ENCODE measurements at regions not wholly inside any gene's neighbourhood (a gene's known extent, or its start where the extent isn't known, plus 50 kb on each side); places are given as distances from the start of the nearest gene placed in this dataset.

- Histone ChIP-seq H3K79me1 (ENCODE audit: low read depth in 1 of 2, low read length in 2 of 2) (no peaks in the 10 kb centered on the region), H3K9me1 (ENCODE audit: insufficient read depth, low read length) (no peaks in the 10 kb centered on the region), H3K14ac (replicated peaks; ENCODE audit: low read depth, low read length) (no peak overlapping the region), H4K5ac (ENCODE audit: low read depth, low read length) (no peak overlapping the region), H2AK5ac (ENCODE audit: low read depth, low read length) (no peak overlapping the region), H3K27ac (ENCODE audit: insufficient read depth, low read length) (no peak overlapping the region), H2AFZ (replicated peaks; ENCODE audit: low read length, poor library complexity) (no peak overlapping the region), H3K4me1 (ENCODE audit: control insufficient read depth, insufficient read depth, low read length) (no peaks in the 10 kb centered on the region), H2BK20ac (ENCODE audit: low read depth, low read length) (no peak overlapping the region), H3K4me2 (ENCODE audit: low read depth, low read length) (no peak overlapping the region), H2BK120ac (ENCODE audit: low read depth, low read length) (no peak overlapping the region), H3K4me3 (ENCODE audit: insufficient read depth, low read depth, low read length) (no peak overlapping the region), H4K8ac (ENCODE audit: low read depth in 2 of 2, low read length in 2 of 2) (no peak overlapping the region), H3K9ac (ENCODE audit: low read depth, low read length) (no peak overlapping the region), H3K23ac (ENCODE audit: low read depth, low read length) (no peak overlapping the region), H4K20me1 (ENCODE audit: insufficient read depth, low read length) (no peaks in the 10 kb centered on the region), H3K4ac (ENCODE audit: low read depth, low read length) (no peak overlapping the region), H3K56ac (ENCODE audit: extremely low read depth, insufficient read depth, low read length) (no peak overlapping the region), H2AK9ac (replicated peaks; ENCODE audit: low read depth, low read length, poor library complexity) (no peak overlapping the region), H3K36me3 (ENCODE audit: control insufficient read depth, insufficient read depth, low read length) (no peaks in the 10 kb centered on the region), H3K9me3 (ENCODE audit: control insufficient read depth, insufficient read depth, low read length) (no peaks in the 10 kb centered on the region), H4K91ac (ENCODE audit: insufficient read depth, low read depth, low read length) (no peak overlapping the region), H3K27me3 (ENCODE audit: control insufficient read depth, insufficient read depth, low read length) (no peaks in the 10 kb centered on the region), H2BK15ac (ENCODE audit: low read depth, low read length) (no peak overlapping the region), H2BK5ac (ENCODE audit: low read depth, low read length, poor library complexity, severe bottlenecking) (no peak overlapping the region), H3K18ac (ENCODE audit: low read depth, low read length) (no peak overlapping the region)
- ChIA-PET CTCF (no interaction called here), POLR2A (ENCODE audit: unreplicated experiment) (no interaction called here)
- in situ Hi-C loops (cut with MboI; ENCODE audit: low sequenced_read_pairs), result no loop called here
- no CpG with 5 or more reads among the region's 6 CpGs for WGBS, 2 experiments (ENCODE audit: extremely low coverage in 2 of 2, insufficient read length in 1 of 2)
- intact Hi-C loops (cut with micrococcal nuclease), result no loop called here
- ATAC-seq (ENCODE audit: low read depth) (no peak), DNase-seq (no peak)
- TF ChIP-seq MXI1 (IDR thresholded peaks at IDR 0.05; ENCODE audit: borderline replicate concordance, low read depth, low read length) (no peak), FOS (IDR thresholded peaks at IDR 0.05; ENCODE audit: low read depth, low read length) (no peak), NFE2L2 (IDR thresholded peaks at IDR 0.05; ENCODE audit: low read depth, low read length) (peak; percentile 43; the same call in 1 of the 2 replicates), CHD1 (IDR thresholded peaks at IDR 0.05; ENCODE audit: low read depth, low read length) (no peak), RFX5 (IDR thresholded peaks at IDR 0.05; ENCODE audit: low read depth, low read length) (no peak), RCOR1 (IDR thresholded peaks at IDR 0.05; ENCODE audit: insufficient replicate concordance, low read length) (no peak), CTCF (conservative IDR thresholded peaks at IDR 0.05; ENCODE audit: low read depth, low read length) (no peak), MAZ (IDR thresholded peaks at IDR 0.05; ENCODE audit: borderline replicate concordance, low read depth, low read length) (no peak)
- no TSS peak for BruUV-seq (replicated peaks)
- dilution Hi-C loops (cut with HindIII; ENCODE audit: low sequenced_read_pairs, unreplicated experiment), result no loop called here
Observed at GRCh38 chr2:21254170-21254965, 130.6 kb downstream of the TDRD15 start.

All from IMR-90 (cell line).